ENCODE measurements at regions not wholly inside any gene's neighbourhood (a gene's known extent, or its start where the extent isn't known, plus 50 kb on each side); places are given as distances from the start of the nearest gene placed in this dataset.

DNA sequence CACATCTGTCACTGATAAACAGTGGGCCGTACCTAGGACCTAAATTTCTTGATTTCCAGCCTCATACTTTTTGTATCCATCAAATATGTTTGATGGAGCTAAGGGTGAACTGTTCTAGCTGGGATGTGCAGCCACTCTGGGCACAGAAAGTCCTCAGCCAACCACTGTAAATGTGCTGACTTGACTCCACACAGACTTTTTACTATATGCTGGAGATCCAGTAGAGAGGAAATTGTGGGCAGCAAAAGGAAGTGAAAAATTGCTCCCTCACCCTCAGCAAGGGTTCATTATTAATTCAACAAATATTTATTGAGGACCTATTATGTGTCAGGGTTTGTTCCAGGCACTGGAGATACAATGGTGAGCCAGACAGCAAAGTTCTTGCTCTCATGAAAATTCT is 54.2 kb upstream of the AMPD3 start:
- H3K27me3 ChIP-seq (ENCODE audit: control insufficient read depth, insufficient read depth, low read length) = peaks cover 4% of the 10 kb centered on the region
- no peak overlapping the region for H3K4me3 ChIP-seq (ENCODE audit: low read depth, low read length)
- DNase-seq (ENCODE audit: low read depth) = no peak
- H3K36me3 ChIP-seq (ENCODE audit: control insufficient read depth, insufficient read depth, low read length) = no peaks in the 10 kb centered on the region
- TF ChIP-seq, protein P1, sequence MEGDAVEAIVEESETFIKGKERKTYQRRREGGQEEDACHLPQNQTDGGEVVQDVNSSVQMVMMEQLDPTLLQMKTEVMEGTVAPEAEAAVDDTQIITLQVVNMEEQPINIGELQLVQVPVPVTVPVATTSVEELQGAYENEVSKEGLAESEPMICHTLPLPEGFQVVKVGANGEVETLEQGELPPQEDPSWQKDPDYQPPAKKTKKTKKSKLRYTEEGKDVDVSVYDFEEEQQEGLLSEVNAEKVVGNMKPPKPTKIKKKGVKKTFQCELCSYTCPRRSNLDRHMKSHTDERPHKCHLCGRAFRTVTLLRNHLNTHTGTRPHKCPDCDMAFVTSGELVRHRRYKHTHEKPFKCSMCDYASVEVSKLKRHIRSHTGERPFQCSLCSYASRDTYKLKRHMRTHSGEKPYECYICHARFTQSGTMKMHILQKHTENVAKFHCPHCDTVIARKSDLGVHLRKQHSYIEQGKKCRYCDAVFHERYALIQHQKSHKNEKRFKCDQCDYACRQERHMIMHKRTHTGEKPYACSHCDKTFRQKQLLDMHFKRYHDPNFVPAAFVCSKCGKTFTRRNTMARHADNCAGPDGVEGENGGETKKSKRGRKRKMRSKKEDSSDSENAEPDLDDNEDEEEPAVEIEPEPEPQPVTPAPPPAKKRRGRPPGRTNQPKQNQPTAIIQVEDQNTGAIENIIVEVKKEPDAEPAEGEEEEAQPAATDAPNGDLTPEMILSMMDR (IDR thresholded peaks at IDR 0.05; ENCODE audit: insufficient read depth, low read length, poor library complexity, severe bottlenecking) = no peak

DNA sequence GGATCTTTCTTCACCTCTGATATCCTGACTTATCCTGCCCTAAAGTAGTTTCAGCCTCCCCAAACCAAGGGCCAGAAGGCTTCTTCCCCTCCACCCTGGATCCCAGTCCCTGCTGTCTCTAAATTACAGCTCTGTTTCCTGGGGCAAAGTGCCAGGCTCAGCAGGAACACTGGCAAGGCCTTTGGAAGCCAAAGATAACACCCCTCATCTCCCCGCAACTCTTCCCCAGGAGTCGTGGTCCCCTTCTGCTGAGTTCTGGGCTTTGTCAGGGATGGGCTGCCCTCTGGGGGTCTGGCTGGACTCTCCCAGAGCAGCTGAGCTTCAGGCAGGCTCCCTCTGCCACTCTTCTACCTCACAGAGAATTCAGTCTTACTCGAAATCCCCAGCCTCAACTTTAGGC is 53.8 kb upstream of the AMPD3 start:
- no peak for DNase-seq (ENCODE audit: low read depth)

DNA sequence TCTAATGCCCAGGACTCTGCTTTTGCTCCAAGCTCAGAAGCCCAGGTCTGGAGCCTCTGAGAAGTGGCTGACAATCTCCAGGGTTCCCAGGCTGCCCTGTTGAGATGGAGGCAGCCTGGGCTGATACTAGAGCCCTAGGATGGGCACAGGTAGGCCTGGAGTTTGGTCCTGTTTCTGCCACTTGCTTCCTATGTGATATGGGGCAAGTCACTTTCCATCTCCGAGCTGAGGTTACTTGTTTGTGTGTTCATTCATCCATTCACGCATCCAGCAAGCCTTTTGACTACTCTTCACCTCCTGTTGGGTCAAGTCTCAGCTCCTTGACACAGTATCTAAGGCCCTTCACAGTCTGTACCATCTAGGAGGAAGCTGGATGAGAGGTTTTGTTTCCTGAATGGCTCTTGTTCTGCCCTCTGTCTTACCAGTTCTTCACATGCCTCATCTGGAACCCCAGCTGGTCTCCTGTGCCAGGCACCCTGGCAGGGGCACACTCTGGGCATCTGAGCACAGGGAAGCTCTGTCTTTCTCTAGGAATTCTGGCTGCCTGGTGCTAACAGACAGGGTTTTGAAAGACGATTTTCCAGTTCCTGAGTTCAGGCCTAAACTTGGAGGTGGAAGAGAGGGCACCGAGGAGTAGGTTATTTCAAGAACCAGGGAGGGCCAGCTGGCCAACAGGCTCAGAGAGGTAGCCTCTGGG is 53.2 kb upstream of the AMPD3 start:
- TF ChIP-seq, protein P1 (IDR thresholded peaks at IDR 0.05; ENCODE audit: insufficient read depth, low read length, poor library complexity, severe bottlenecking) = no peak
- no peak overlapping the region for H3K4me3 ChIP-seq (ENCODE audit: low read depth, low read length)
- H3K36me3 ChIP-seq (ENCODE audit: control insufficient read depth, insufficient read depth, low read length) = no peaks in the 10 kb centered on the region
- H3K27me3 ChIP-seq (ENCODE audit: control insufficient read depth, insufficient read depth, low read length) = peaks cover 4% of the 10 kb centered on the region
- DNase-seq (ENCODE audit: low read depth) = no peak

More for the DNA sequence above, 53.8 kb upstream of the AMPD3 start:
- H3K4me3 ChIP-seq (ENCODE audit: low read depth, low read length) = no peak overlapping the region
- H3K36me3 ChIP-seq (ENCODE audit: control insufficient read depth, insufficient read depth, low read length) = no peaks in the 10 kb centered on the region
- H3K27me3 ChIP-seq (ENCODE audit: control insufficient read depth, insufficient read depth, low read length) = peaks cover 4% of the 10 kb centered on the region
- TF ChIP-seq, protein P1 (IDR thresholded peaks at IDR 0.05; ENCODE audit: insufficient read depth, low read length, poor library complexity, severe bottlenecking) = no peak
